ENCODE measurements at regions not wholly inside any gene's neighbourhood (a gene's known extent, or its start where the extent isn't known, plus 50 kb on each side); places are given as distances from the start of the nearest gene placed in this dataset.

DNA sequence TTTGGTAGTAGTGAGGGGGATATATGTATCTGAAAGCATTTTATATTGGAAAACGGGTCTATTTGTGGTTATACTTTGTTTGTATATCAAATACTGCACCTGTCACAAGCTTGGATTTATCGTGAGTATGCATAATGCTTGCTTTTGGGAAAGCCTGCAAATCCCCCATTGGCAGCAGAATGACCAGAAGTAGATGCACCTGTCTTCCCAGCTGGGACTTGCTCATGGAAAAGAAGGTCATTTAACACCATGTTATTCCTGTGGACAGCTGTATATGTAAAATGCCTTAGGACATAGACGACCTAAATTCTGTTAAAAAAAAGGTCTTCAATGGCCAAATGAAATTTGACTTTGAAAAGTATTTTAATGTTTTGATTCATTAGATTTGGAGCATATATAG, 599.4 kb downstream of the XIRP2 start:
- TF ChIP-seq, protein P1, sequence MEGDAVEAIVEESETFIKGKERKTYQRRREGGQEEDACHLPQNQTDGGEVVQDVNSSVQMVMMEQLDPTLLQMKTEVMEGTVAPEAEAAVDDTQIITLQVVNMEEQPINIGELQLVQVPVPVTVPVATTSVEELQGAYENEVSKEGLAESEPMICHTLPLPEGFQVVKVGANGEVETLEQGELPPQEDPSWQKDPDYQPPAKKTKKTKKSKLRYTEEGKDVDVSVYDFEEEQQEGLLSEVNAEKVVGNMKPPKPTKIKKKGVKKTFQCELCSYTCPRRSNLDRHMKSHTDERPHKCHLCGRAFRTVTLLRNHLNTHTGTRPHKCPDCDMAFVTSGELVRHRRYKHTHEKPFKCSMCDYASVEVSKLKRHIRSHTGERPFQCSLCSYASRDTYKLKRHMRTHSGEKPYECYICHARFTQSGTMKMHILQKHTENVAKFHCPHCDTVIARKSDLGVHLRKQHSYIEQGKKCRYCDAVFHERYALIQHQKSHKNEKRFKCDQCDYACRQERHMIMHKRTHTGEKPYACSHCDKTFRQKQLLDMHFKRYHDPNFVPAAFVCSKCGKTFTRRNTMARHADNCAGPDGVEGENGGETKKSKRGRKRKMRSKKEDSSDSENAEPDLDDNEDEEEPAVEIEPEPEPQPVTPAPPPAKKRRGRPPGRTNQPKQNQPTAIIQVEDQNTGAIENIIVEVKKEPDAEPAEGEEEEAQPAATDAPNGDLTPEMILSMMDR (IDR thresholded peaks at IDR 0.05), result no peak
- TF ChIP-seq POLR2AphosphoS5 (IDR thresholded peaks at IDR 0.05) (no peak), EP300 (IDR thresholded peaks at IDR 0.05) (no peak), POLR2A (IDR thresholded peaks at IDR 0.05; ENCODE audit: low read depth) (no peak)

Data from esophagus muscularis mucosa (tissue), 4 donors.